GOT3 (cell line): ENCODE measurements at regions not wholly inside any gene's neighbourhood (a gene's known extent, or its start where the extent isn't known, plus 50 kb on each side); places are given as distances from the start of the nearest gene placed in this dataset.
"Not testable (repeated sequence)": the region's sequence is repeated elsewhere in the genome, so short reads cannot be mapped to it uniquely, and the experiment has no call there.

Experiments
- DNase-seq: peaks from one replicate; lab custom pipeline; 2025; ENCODE audit warnings: mixed read lengths; lab: John Stamatoyannopoulos, UW

- DNase-seq = no peak
Observed at GRCh38 chr1:30090162-30090820, 633.1 kb downstream of the MATN1 start.

GRCh38 chr1:30089024-30089430 is 634.4 kb downstream of the MATN1 start:
- no peak for DNase-seq

DNA sequence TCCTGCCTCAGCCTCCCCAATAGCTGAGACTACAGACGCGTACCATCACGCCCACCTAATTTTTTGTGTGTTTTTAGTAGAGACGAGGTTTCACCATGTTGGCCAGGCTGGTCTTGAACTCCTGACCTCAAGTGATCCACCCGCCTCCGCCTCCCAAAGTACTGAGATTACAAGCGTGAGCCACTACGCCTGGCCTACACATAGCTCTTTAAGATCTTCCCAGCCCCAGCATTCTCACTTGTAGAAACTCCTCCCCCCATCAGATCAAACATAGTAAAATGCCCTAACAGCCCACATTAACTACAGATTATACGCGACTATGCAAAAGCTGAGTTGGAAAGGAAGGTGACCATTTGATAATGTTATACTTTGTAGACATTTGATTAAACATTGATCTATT is 634.8 kb downstream of the MATN1 start:
- DNase-seq = no peak

DNA sequence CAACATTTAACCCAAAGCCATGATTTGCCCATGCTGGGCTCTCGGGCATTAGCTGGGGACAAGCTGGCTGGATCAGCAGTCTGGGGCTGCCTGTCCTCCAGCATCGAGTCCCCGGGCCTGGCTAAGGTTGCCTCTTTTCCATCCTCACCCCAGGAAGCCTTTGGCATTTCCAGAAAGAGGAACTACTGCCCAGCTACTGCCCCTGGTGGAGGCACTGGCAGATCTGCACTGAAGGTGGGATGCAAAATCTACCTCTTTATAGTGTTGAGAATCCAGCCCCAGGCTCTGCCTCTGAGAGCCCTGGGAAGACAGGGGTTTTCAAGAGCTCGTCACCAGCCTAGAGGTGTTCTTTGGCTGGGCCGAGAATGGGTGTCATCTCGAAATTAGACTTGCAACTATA is 635.9 kb downstream of the MATN1 start:
- no peak for DNase-seq

DNA sequence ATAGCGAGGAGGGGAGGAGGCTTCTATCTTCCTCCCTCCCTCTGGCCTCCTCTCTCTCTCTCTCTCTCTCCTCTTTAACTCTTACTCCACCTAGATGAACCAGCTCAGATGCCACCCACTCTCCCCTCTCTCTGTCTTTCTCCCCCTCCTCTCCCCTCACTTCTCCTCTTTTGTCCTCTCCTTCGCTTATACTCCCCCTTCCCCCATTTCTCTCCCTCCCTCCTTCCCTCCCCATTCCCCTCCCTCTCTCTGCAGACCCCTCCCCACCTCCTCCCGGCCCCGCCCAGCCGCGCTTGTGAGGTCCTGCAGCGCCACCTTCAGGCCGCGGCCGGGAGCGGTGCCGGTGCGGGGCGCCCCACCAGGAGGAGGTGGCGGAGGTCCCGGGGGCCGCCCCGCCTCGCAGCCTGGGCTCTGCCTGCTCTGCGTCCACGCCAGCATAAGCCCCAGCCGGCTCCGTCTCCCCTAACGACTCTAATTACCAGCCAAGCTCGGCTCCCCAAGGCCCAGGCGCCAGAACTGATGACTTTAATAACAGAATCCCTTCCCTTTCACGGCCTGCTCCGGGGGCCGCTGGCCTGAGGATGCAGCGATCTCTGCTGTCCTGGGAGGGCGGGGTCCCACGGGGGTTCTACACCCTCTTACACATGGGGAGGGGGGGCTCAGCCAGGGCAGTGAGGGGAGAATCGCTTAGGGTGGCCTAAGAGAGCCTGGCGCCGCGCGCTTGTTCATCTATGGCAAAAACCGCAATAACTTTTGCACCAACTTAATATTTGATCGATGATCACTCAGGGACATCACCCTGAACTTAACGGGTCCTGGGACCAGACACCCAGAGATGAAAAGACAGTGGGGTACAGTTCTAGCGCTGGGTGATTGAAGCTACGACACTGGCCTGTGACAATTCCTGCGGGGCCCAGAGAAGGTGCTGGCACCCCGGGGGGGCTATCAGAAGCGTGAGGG is 637.3 kb downstream of the MATN1 start:
- no peak for DNase-seq

DNA sequence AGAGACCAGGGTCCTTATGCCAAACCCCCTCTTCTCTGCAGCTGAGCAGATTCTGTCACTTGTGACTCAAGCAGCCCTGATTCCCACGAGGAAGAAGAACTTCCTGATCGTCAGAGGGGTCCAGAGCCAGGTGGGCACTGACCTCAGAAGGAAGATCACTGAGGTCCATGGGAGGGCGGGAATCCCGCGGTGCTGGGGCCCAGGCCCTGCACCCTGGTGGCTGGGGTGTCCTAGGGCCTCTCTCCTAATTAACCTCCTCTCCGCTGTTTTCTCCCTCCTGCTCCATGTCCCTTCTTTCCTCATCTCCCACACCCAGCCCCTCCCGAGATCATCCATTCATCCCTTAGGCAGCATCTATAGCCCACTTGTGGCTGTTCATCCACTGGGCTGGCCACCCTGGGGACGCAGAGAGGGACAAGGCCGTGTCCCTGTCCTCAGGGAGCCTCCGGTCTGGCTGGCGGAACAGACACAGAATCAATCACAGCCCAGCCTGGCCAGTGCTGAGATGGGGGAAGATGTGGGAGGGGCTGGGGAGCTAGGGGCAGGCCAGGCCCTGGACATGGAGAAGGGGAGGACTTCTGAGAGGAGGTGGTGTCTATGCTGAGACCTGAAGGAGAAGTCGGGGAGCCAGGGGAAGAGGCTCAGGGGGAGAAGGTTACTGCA is 638.3 kb downstream of the MATN1 start:
- DNase-seq = no peak

DNA sequence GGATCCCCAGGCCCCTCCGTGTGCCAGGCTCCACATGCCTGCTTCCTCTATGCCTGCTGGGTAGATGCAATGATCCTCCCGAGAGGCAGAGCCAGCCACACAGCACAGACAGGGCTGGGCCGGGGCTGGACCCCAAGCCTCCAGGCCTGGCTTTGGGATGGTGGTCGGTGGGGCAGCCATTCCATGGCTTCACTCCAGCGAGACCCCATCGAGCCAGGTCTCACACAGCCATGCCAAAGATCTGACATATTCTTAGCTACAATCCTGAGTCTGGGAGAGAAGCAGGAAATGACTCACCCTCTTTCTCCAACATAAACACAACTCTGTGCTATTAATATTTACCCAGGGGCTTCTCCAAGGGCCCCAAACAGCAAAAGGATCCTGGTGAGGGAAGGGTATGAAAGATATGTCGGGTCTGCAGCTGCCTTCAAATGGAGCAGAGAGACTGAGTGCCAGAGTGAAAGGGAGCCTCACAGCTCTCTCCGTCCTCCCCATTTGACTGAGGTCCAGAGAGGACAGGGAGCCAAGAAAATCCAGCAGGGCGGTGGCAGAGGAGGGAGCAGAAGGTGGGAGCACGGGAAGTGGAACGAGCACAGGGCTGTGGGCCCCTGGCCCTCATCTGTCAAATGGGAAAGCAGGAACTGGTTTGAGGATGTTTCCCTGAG is 639.5 kb downstream of the MATN1 start:
- DNase-seq = no peak

DNA sequence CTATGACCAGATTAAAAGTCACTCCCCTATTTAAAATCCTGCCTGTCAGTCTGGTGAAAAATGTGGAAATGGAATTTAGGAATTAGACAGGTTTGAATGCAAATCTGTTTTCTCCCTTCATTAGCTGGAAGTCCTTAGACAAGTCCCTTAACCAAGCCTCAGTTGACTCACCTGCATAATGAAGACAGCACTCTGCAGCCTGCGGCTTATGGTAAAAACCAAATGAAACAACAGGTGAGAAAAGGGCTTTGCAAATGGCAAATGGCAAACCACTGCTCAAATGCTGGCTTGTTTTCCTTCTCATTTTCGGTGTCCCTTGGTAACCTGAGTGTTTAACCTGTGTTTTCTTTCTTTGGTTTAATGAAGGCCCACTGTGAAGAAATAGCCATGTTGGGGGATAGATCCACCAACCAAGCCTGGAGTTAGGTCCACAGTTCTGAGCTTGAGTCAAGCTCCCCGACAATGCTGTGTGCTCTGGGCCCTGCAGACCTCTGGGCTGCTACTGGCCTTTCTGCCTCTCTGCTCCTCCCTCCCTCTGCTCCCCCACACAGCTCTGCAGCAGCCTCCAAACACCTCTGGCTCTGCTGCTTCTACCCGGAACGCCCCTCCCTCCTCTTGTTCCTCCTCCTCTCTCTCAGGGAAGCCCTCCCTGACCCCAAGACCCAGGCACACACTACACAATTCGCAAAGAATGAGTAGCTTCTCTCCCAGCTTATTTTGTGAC is 641.8 kb downstream of the MATN1 start:
- no peak for DNase-seq

DNA sequence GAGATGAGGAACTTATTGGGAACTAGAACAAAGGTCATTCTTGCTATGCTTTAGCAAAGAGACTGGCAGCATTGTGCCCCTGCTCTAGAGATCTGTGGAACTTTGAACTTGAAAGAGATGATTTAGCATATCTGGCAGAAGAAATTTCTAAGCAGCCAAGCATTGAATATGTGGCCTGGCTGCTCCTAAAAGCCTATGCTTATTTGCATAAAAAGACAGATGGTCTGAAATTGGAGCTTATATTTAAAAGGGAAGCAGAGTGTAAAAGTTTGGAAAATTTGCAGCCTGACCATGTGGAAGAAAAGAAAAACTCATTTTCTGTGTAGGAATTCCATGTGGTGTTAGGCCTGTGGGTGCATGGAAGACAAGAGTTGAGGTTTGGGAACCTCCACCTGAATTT is 647.5 kb downstream of the MATN1 start:
- DNase-seq = not testable (repeated sequence)

GRCh38 chr1:30068787-30069472 is 654.5 kb downstream of the MATN1 start:
- no peak for DNase-seq

- DNase-seq = no peak
Observed at GRCh38 chr1:30064547-30064946, 658.8 kb downstream of the MATN1 start.

DNA sequence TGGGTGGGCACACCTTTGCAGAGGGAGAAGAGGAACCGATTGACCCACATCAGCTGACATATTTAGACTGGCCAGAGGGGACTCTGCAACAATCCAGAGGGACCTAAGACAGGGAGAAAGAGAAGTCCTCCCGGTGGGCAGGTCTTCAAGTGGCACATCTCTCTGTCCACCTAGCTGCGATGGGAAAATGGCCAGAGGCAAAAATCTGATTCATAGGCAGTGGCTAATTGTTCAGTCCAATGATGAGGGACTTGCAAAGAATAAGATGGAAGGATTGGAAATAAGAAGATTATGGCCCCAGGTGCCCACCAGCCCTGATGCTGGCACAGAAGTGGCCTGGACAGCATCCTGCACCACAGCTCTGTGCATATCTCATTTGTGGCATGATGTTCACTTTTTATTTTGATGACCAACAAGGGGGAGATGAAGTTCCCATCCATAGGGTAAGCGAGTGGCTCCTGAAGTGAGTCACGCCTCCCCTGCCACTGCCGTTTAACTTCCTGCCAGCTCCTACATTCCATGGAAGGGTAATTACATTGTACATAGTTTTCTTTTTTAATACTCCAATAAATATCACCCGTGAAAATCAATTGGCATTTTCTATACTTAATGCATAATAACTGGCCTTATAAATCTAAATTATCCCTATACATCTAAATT is 659.6 kb downstream of the MATN1 start:
- DNase-seq = no peak

DNA sequence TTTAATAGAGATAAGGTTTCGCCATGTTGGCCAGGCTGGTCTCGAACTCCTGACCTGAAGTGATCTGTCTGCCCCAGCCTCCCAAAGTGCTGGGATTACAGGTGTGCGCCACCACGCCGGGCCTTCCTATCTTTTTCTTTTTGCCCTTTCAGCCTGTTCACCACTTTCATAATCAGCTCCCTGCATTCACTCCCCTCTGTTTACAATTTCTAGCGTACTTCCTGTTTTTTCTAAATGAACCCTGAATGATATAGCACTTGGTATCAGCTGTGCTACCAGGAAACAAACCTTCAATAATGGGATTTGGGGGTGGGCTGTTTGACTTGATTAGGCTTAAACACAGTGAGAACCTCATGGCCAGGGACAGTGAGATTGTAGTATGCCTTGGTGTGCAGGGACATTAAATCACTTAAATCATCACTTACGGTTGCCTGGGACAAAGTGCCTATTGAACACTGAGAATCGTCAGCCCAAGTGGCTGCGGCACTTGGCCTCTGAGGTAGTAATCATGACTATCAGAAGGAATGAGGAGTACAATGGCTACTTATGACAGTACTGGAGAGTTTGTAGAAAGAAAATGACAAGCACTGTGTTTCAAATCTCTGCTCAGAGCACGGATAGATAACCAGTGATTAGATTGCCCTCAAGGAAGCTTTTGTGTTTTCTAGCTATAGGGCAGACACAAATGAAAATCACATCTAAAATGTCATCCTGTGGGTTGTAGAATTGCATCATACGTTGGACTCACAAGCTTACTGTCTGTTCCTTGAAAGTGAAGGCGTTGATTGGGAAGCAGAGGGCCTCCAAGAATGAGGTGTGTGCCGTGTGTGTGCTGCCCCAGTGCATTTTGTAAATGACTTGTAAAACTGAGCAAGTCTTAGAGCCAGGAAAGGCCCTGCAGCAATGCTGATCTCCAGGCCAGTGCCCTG is 661.8 kb downstream of the MATN1 start:
- no peak for DNase-seq

DNA sequence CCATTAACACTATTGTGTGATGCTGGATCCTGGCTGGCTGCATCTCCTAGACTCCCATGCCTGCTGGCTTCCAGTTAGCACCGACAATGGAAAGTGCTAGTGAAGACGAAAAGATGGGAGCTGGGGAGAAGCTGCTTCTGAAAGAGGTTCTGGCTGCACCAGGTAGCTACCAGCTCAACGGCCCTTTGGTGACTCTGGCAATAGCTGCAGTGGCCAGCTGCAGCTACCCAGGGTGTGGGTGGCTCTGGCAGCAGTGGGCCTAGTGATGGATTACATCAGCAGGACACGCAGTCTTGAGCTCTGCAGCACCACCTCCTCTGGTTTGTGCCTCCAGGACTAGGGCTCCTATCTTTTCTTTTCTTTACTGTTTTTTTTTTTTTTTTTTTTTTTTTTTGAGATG is 662.6 kb downstream of the MATN1 start:
- no peak for DNase-seq

GRCh38 chr1:30058970-30059369 is 664.4 kb downstream of the MATN1 start:
- peak; percentile 23 for DNase-seq

DNA sequence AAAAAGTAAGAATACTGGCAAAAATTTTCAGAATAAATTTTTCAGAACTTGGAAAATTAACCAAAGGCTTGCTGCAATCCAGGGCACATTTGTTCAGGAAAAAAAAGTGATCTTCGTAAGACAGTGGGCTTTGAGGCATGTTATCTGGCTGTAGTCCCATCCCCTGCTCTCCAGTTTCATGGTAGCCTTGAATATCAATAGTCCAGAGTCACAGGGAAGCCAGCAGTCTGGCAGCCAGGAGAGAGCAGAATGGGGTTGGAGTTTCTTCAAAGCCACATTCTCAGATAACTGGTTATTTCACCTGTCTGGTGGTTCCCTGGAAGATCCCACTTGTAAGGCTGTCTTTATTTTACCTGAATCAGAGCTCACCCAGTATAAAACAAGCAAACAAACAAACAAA is 669.3 kb downstream of the MATN1 start:
- DNase-seq = no peak

- no peak for DNase-seq
Observed at GRCh38 chr1:30052178-30052577, 671.2 kb downstream of the MATN1 start.

- DNase-seq = no peak
Observed at GRCh38 chr1:30051777-30052176, 671.6 kb downstream of the MATN1 start.

GRCh38 chr1:30049748-30050296 is 673.6 kb downstream of the MATN1 start:
- no peak for DNase-seq
